Esophagus muscularis mucosa (tissue), 4 donors: ENCODE measurements at regions not wholly inside any gene's neighbourhood (a gene's known extent, or its start where the extent isn't known, plus 50 kb on each side); places are given as distances from the start of the nearest gene placed in this dataset.

Experiments
- DNase-seq: peaks from one replicate; pipeline ENCODE4 v3.0.0-alpha.2; 2017; ENCODE audit errors: extremely low spot score
- H3K27ac ChIP-seq, 4 donors: fragments of 200-600 bp; sonication (generic); replicated peaks in 1 of 4; 1 replicate in 3 of 4; 2 replicates in 1 of 4; pipeline ENCODE4 v1.5.1; 2016 to 2019; ENCODE audit warnings: mild to moderate bottlenecking in 1 of 4
- H3K27me3 ChIP-seq, 4 donors: fragments of 200-600 bp; sonication (generic); one replicate each; pipeline versions ENCODE4 v1.5.1 to v1.6.0; 2016 to 2019
- H3K36me3 ChIP-seq, 4 donors: fragments of 200-600 bp; sonication (generic); one replicate each; pipeline ENCODE4 v1.5.1; 2016 to 2019
- H3K4me1 ChIP-seq, 4 donors: fragments of 200-600 bp; sonication (generic); one replicate each; pipeline ENCODE4 v1.5.1; 2016 to 2019
- H3K4me3 ChIP-seq, 4 donors: fragments of 200-600 bp; sonication (generic); 1 replicate in 2 of 4; 2 replicates in 2 of 4; pipeline ENCODE4 v1.5.1; 2016 to 2019; ENCODE audit warnings: mild to moderate bottlenecking in 4 of 4, moderate library complexity in 1 of 4
- H3K9me3 ChIP-seq, 4 donors: fragments of 200-600 bp; sonication (generic); 1 replicate in 3 of 4; 2 replicates in 1 of 4; pipeline ENCODE4 v1.5.1; 2016 to 2019
- CTCF ChIP-seq, 3 experiments: fragments of 200-600 bp in 2 of 3; fragments of 450-650 bp in 1 of 3; sonication (generic) in 2 of 3; IDR thresholded peaks; one replicate each; pipeline ENCODE4 v1.5.1; 2017 to 2019; ENCODE audit warnings: antibody characterized with exemption in 3 of 3, mild to moderate bottlenecking in 2 of 3, moderate library complexity in 1 of 3
- EP300 ChIP-seq: sonication (generic); formaldehyde crosslinking; IDR thresholded peaks from one replicate; pipeline ENCODE4 v1.6.1; 2017; ENCODE audit warnings: antibody characterized with exemption
- POLR2A ChIP-seq: fragments of 450-650 bp; IDR thresholded peaks from one replicate; pipeline ENCODE4 v1.6.1; 2017; ENCODE audit warnings: antibody characterized with exemption, moderate library complexity, mild to moderate bottlenecking, low read depth
- POLR2AphosphoS5 ChIP-seq, 2 donors: sonication (generic); formaldehyde crosslinking; IDR thresholded peaks; one replicate each; pipeline ENCODE4 v1.6.1; 2017; ENCODE audit warnings: antibody characterized with exemption in 2 of 2
- WGBS: methylation state at CpG from one replicate; pipeline ENCODE4 v1.1.5; 2018; 5-methylcytosine and 5-hydroxymethylcytosine counted together
- intact Hi-C: fragments of 100-400 bp; cut with DNase I; formaldehyde crosslinking; loops from one replicate; pipeline ENCODE4 v1.15.1; 2023

GRCh38 chr5:141762790-141763368 lies 80.8 kb upstream of the ARAP3 start:
- Histone ChIP-seq H3K27ac (no peak overlapping the region), H3K27me3 (peaks cover 0 to 46% (median 2%) of the 10 kb centered on the region in 4 donors), H3K4me1 (peaks cover 0 to 9% (median 7%) of the 10 kb centered on the region in 4 donors), H3K9me3 (no peaks in the 10 kb centered on the region), H3K4me3 (no peak overlapping the region), H3K36me3 (no peaks in the 10 kb centered on the region)
- DNase-seq: no peak
- 75% methylated on average over 8 of the region's 8 CpGs for whole genome bisulfite sequencing
- TF ChIP-seq EP300 (no peak), POLR2A (no peak), CTCF (IDR thresholded peaks at IDR 0.05) (no peak), POLR2AphosphoS5 (IDR thresholded peaks at IDR 0.05) (no peak)
- intact Hi-C loops: no loop called here

- Histone ChIP-seq H3K27ac (no peak overlapping the region), H3K4me3 (no peak overlapping the region), H3K4me1 (peaks cover 0 to 9% (median 7%) of the 10 kb centered on the region in 4 donors), H3K36me3 (no peaks in the 10 kb centered on the region), H3K9me3 (no peaks in the 10 kb centered on the region), H3K27me3 (peaks cover 0 to 51% (median 2%) of the 10 kb centered on the region in 4 donors)
- TF ChIP-seq POLR2A: no peak
- no peak for DNase-seq
- intact Hi-C loops: no loop called here
- 88% methylated on average over 1 of the region's 11 CpGs for WGBS
Observed at GRCh38 chr5:141762316-141762715, 80.3 kb upstream of the ARAP3 start.

GRCh38 chr5:141760753-141761152 lies 78.7 kb upstream of the ARAP3 start:
- Histone ChIP-seq H3K4me1 (peaks cover 0 to 9% (median 7%) of the 10 kb centered on the region in 4 donors), H3K4me3 (no peak overlapping the region), H3K27ac (no peak overlapping the region), H3K36me3 (no peaks in the 10 kb centered on the region), H3K27me3 (peaks cover 0 to 66% (median 2%) of the 10 kb centered on the region in 4 donors), H3K9me3 (no peaks in the 10 kb centered on the region)
- no peak for DNase-seq
- TF ChIP-seq CTCF (IDR thresholded peaks at IDR 0.05) (no peak), EP300 (no peak), POLR2A (no peak), POLR2AphosphoS5 (IDR thresholded peaks at IDR 0.05) (no peak)
- intact Hi-C loops: no loop called here
- WGBS: 78% methylated on average over 8 of the region's 10 CpGs

- 63% methylated on average over 4 of the region's 4 CpGs for WGBS
- intact Hi-C loops: no loop called here
- H3K27me3 ChIP-seq: peaks cover 0 to 71% (median 2%) of the 10 kb centered on the region in 4 donors
Observed at GRCh38 chr5:141760193-141760592, 78.2 kb upstream of the ARAP3 start.

GRCh38 chr5:141758310-141758998 lies 76.4 kb upstream of the ARAP3 start:
- no peak overlapping the region for H3K4me3 ChIP-seq
- TF ChIP-seq CTCF (IDR thresholded peaks at IDR 0.05) (no peak), EP300 (no peak), POLR2A (no peak), POLR2AphosphoS5 (IDR thresholded peaks at IDR 0.05) (no peak)
- H3K9me3 ChIP-seq: no peaks in the 10 kb centered on the region
- intact Hi-C loops: no loop called here
- no peaks in the 10 kb centered on the region for H3K36me3 ChIP-seq
- peaks cover 0 to 88% (median 11%) of the 10 kb centered on the region in 4 donors for H3K27me3 ChIP-seq
- WGBS: 12% methylated on average over 13 of the region's 22 CpGs
- DNase-seq: no peak
- H3K4me1 ChIP-seq: peaks cover 0 to 9% (median 7%) of the 10 kb centered on the region in 4 donors
- no peak overlapping the region for H3K27ac ChIP-seq

More at GRCh38 chr5:141760193-141760592, 78.2 kb upstream of the ARAP3 start:
- no peaks in the 10 kb centered on the region for H3K9me3 ChIP-seq
- no peak overlapping the region for H3K27ac ChIP-seq
- no peak overlapping the region for H3K4me3 ChIP-seq
- peaks cover 0 to 9% (median 7%) of the 10 kb centered on the region in 4 donors for H3K4me1 ChIP-seq
- DNase-seq: no peak
- H3K36me3 ChIP-seq: no peaks in the 10 kb centered on the region
- no peak for TF ChIP-seq EP300
